ENCODE measurements at regions not wholly inside any gene's neighbourhood (a gene's known extent, or its start where the extent isn't known, plus 50 kb on each side); places are given as distances from the start of the nearest gene placed in this dataset.

GRCh38 chr15:96123630-96124187 lies 206.8 kb upstream of the NR2F2 start:
- DNase-seq (no peak), ATAC-seq (ENCODE audit: low FRiP score) (no peak)
- Histone ChIP-seq H3K4me1 (ENCODE audit: control insufficient read depth in 1 of 2, insufficient read depth in 2 of 2, low read length in 2 of 2) (no peaks in the 10 kb centered on the region), H3K36me3 (ENCODE audit: control insufficient read depth in 1 of 2, insufficient read depth in 2 of 2, low read length in 1 of 2) (no peaks in the 10 kb centered on the region), H3K27me3 (ENCODE audit: control insufficient read depth in 1 of 2, insufficient read depth in 2 of 2, low read length in 1 of 2) (no peaks in the 10 kb centered on the region), H3K9me3 (ENCODE audit: control insufficient read depth, low read length) (no peaks in the 10 kb centered on the region), H3K27ac (ENCODE audit: low read depth in 1 of 2, low read length in 2 of 2) (no peak overlapping the region), H3K4me3 (ENCODE audit: low read length in 2 of 2) (no peak overlapping the region)
- WGBS, 2 donors: 78 to 83% methylated on average over 5 of the region's 5 CpGs
- intact Hi-C loops (cut with DNase I): no loop called here

- no peak overlapping the region for H3K27ac ChIP-seq (ENCODE audit: low read depth in 1 of 2, low read length in 2 of 2)
- no peaks in the 10 kb centered on the region for H3K27me3 ChIP-seq (ENCODE audit: control insufficient read depth in 1 of 2, insufficient read depth in 2 of 2, low read length in 1 of 2)
- H3K4me3 ChIP-seq (ENCODE audit: low read length in 2 of 2): no peak overlapping the region
- 94 to 96% methylated on average over 5 of the region's 5 CpGs for WGBS, 2 donors
- intact Hi-C loops (cut with DNase I): no loop called here
- H3K4me1 ChIP-seq (ENCODE audit: control insufficient read depth in 1 of 2, insufficient read depth in 2 of 2, low read length in 2 of 2): no peaks in the 10 kb centered on the region
- no peaks in the 10 kb centered on the region for H3K36me3 ChIP-seq (ENCODE audit: control insufficient read depth in 1 of 2, insufficient read depth in 2 of 2, low read length in 1 of 2)
- H3K9me3 ChIP-seq (ENCODE audit: control insufficient read depth, low read length): no peaks in the 10 kb centered on the region
- peak in 1 of 2 donors; percentile 44 for DNase-seq
- no peak for ATAC-seq (ENCODE audit: low FRiP score)
Measured at GRCh38 chr15:96124436-96124835, 206.1 kb upstream of the NR2F2 start.

- DNase-seq (no peak), ATAC-seq (ENCODE audit: low FRiP score) (no peak)
- no peaks in the 10 kb centered on the region for H3K36me3 ChIP-seq (ENCODE audit: control insufficient read depth in 1 of 2, insufficient read depth in 2 of 2, low read length in 1 of 2)
- no peaks in the 10 kb centered on the region for H3K9me3 ChIP-seq (ENCODE audit: control insufficient read depth, low read length)
- no peak overlapping the region for H3K27ac ChIP-seq (ENCODE audit: low read depth in 1 of 2, low read length in 2 of 2)
- WGBS, 2 donors: 86 to 89% methylated on average over 5 of the region's 5 CpGs
- no peak overlapping the region for H3K4me3 ChIP-seq (ENCODE audit: low read length in 2 of 2)
- H3K27me3 ChIP-seq (ENCODE audit: control insufficient read depth in 1 of 2, insufficient read depth in 2 of 2, low read length in 1 of 2): no peaks in the 10 kb centered on the region
- intact Hi-C loops (cut with DNase I): no loop called here
- H3K4me1 ChIP-seq (ENCODE audit: control insufficient read depth in 1 of 2, insufficient read depth in 2 of 2, low read length in 2 of 2): no peaks in the 10 kb centered on the region
Measured at GRCh38 chr15:96125721-96126415, 204.6 kb upstream of the NR2F2 start.

- intact Hi-C loops (cut with DNase I): no loop called here
- Histone ChIP-seq H3K4me3 (ENCODE audit: low read length in 2 of 2) (no peak overlapping the region), H3K4me1 (ENCODE audit: control insufficient read depth in 1 of 2, insufficient read depth in 2 of 2, low read length in 2 of 2) (no peaks in the 10 kb centered on the region), H3K27ac (ENCODE audit: low read depth in 1 of 2, low read length in 2 of 2) (no peak overlapping the region), H3K27me3 (ENCODE audit: control insufficient read depth in 1 of 2, insufficient read depth in 2 of 2, low read length in 1 of 2) (no peaks in the 10 kb centered on the region), H3K9me3 (ENCODE audit: control insufficient read depth, low read length) (no peaks in the 10 kb centered on the region), H3K36me3 (ENCODE audit: control insufficient read depth in 1 of 2, insufficient read depth in 2 of 2, low read length in 1 of 2) (no peaks in the 10 kb centered on the region)
- 94 to 98% methylated on average over 5 of the region's 5 CpGs for WGBS, 2 donors
- ATAC-seq (ENCODE audit: low FRiP score): no peak
- DNase-seq: no peak
Measured at GRCh38 chr15:96126859-96127258, 203.6 kb upstream of the NR2F2 start.

- H3K9me3 ChIP-seq (ENCODE audit: control insufficient read depth, low read length): no peaks in the 10 kb centered on the region
- H3K4me3 ChIP-seq (ENCODE audit: low read length in 2 of 2): no peak overlapping the region
- H3K27ac ChIP-seq (ENCODE audit: low read depth in 1 of 2, low read length in 2 of 2): no peak overlapping the region
- intact Hi-C loops (cut with DNase I): no loop called here
- H3K36me3 ChIP-seq (ENCODE audit: control insufficient read depth in 1 of 2, insufficient read depth in 2 of 2, low read length in 1 of 2): no peaks in the 10 kb centered on the region
- no peak for ATAC-seq (ENCODE audit: low FRiP score)
- 27 to 38% methylated on average over 1 of the region's 1 CpG for WGBS, 2 donors
- no peak for DNase-seq
- H3K27me3 ChIP-seq (ENCODE audit: control insufficient read depth in 1 of 2, insufficient read depth in 2 of 2, low read length in 1 of 2): no peaks in the 10 kb centered on the region
- no peaks in the 10 kb centered on the region for H3K4me1 ChIP-seq (ENCODE audit: control insufficient read depth in 1 of 2, insufficient read depth in 2 of 2, low read length in 2 of 2)
Measured at GRCh38 chr15:96130734-96131133, 199.8 kb upstream of the NR2F2 start.

DNA sequence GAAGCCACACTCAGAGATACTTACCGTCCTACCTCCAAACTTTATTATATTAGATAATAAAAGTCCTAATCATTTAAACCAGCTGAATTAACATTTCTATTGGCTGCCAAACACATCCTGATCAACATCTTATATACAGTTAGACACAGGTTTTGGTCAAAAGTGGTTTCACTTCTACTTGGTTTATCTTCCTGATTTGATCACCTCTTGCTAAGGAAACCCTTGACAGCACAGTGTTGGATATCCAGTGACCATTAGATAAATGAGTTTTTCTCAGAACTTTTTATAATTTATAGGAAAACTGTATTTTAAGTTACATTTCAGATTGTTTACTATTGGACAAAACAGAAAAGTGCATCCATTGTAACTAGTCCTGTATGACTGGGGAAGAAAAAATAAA lies 198.4 kb upstream of the NR2F2 start:
- intact Hi-C loops (cut with DNase I): no loop called here

GRCh38 chr15:96135166-96136093 lies 195.1 kb upstream of the NR2F2 start:
- 95 to 96% methylated on average over 33 to 36 of the region's 36 CpGs for WGBS, 2 donors
- no peak overlapping the region for H3K27ac ChIP-seq (ENCODE audit: low read depth in 1 of 2, low read length in 2 of 2)
- no peak for ATAC-seq (ENCODE audit: low FRiP score)
- H3K4me3 ChIP-seq (ENCODE audit: low read length in 2 of 2): no peak overlapping the region
- H3K27me3 ChIP-seq (ENCODE audit: control insufficient read depth in 1 of 2, insufficient read depth in 2 of 2, low read length in 1 of 2): no peaks in the 10 kb centered on the region
- H3K4me1 ChIP-seq (ENCODE audit: control insufficient read depth in 1 of 2, insufficient read depth in 2 of 2, low read length in 2 of 2): no peaks in the 10 kb centered on the region
- H3K36me3 ChIP-seq (ENCODE audit: control insufficient read depth in 1 of 2, insufficient read depth in 2 of 2, low read length in 1 of 2): no peaks in the 10 kb centered on the region
- no peak for DNase-seq
- no peaks in the 10 kb centered on the region for H3K9me3 ChIP-seq (ENCODE audit: control insufficient read depth, low read length)
- intact Hi-C loops (cut with DNase I): no loop called here

More for the DNA sequence above, 198.4 kb upstream of the NR2F2 start:
- DNase-seq: no peak
- Histone ChIP-seq H3K9me3 (ENCODE audit: control insufficient read depth, low read length) (no peaks in the 10 kb centered on the region), H3K4me1 (ENCODE audit: control insufficient read depth in 1 of 2, insufficient read depth in 2 of 2, low read length in 2 of 2) (no peaks in the 10 kb centered on the region), H3K27me3 (ENCODE audit: control insufficient read depth in 1 of 2, insufficient read depth in 2 of 2, low read length in 1 of 2) (no peaks in the 10 kb centered on the region), H3K4me3 (ENCODE audit: low read length in 2 of 2) (no peak overlapping the region), H3K36me3 (ENCODE audit: control insufficient read depth in 1 of 2, insufficient read depth in 2 of 2, low read length in 1 of 2) (no peaks in the 10 kb centered on the region), H3K27ac (ENCODE audit: low read depth in 1 of 2, low read length in 2 of 2) (no peak overlapping the region)
- 90 to 96% methylated on average over 1 of the region's 1 CpG for WGBS, 2 donors
- ATAC-seq (ENCODE audit: low FRiP score): no peak

DNA sequence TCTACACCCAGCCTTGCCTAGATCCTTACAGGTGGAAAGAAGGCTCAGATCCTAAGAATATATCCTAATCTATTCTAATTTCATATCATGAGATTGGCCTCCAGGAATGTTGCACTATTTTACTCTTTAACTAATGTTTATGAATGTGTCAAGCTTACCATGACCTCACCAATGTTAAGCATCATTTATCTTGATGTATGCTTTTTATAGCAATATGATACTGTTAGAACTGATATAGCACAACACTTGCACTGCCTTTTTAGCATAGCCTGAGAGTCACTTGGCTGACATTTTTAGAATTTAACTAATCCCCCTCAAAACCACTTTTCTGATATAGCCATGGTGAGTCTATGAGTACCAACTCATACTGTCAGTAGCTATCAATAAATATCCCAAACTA lies 191.5 kb upstream of the NR2F2 start:
- H3K27me3 ChIP-seq (ENCODE audit: control insufficient read depth in 1 of 2, insufficient read depth in 2 of 2, low read length in 1 of 2): no peaks in the 10 kb centered on the region
- H3K4me1 ChIP-seq (ENCODE audit: control insufficient read depth in 1 of 2, insufficient read depth in 2 of 2, low read length in 2 of 2): no peaks in the 10 kb centered on the region
- no peaks in the 10 kb centered on the region for H3K36me3 ChIP-seq (ENCODE audit: control insufficient read depth in 1 of 2, insufficient read depth in 2 of 2, low read length in 1 of 2)
- H3K27ac ChIP-seq (ENCODE audit: low read depth in 1 of 2, low read length in 2 of 2): no peak overlapping the region
- no peaks in the 10 kb centered on the region for H3K9me3 ChIP-seq (ENCODE audit: control insufficient read depth, low read length)
- H3K4me3 ChIP-seq (ENCODE audit: low read length in 2 of 2): no peak overlapping the region
- DNase-seq: no peak
- intact Hi-C loops (cut with DNase I): no loop called here
- ATAC-seq (ENCODE audit: low FRiP score): no peak

Measured in aorta (tissue), 5 donors.